Epithelial cell of esophagus (primary cell): ENCODE measurements at regions not wholly inside any gene's neighbourhood (a gene's known extent, or its start where the extent isn't known, plus 50 kb on each side); places are given as distances from the start of the nearest gene placed in this dataset.

Source experiments
- DNase-seq: peaks from one replicate; pipeline ENCODE4 v3.0.0; 2010; ENCODE audit warnings: low read depth
- H3K4me3 ChIP-seq: 2 replicates; pipeline ENCODE4 v1.5.1; 2011; ENCODE audit warnings: mild to moderate bottlenecking, low read length, control low read depth
- TF ChIP-seq, protein P1 (sequence below): IDR thresholded peaks from 2 replicates; pipeline ENCODE4 v1.5.1; 2011; ENCODE audit warnings: low read depth, mild to moderate bottlenecking, low read length, control low read depth, inconsistent platforms; ENCODE audit not compliant: insufficient read depth; ENCODE audit errors: missing control alignments

DNA sequence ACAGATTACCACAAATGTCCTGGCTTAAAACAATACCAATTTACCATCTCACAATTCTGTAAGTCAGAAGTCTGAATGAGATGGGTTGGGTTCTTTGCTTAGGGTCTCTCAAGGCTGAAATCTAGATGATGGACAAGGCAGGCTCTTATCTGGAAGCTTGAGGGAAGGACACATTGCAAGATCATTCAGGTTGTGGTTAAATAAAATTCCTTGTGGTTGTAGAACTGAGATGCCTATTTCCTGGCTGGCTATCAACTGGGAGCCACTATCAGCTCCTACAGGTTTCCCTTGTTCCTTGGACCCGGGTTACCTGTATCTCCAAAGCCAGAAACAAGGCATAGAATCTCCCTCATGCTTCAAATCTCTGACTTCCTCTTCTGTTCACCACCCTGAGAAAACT, 148.4 kb downstream of the MDFIC start:
- no peak for DNase-seq

More for the DNA sequence above, 148.4 kb downstream of the MDFIC start:
- TF ChIP-seq, protein P1, sequence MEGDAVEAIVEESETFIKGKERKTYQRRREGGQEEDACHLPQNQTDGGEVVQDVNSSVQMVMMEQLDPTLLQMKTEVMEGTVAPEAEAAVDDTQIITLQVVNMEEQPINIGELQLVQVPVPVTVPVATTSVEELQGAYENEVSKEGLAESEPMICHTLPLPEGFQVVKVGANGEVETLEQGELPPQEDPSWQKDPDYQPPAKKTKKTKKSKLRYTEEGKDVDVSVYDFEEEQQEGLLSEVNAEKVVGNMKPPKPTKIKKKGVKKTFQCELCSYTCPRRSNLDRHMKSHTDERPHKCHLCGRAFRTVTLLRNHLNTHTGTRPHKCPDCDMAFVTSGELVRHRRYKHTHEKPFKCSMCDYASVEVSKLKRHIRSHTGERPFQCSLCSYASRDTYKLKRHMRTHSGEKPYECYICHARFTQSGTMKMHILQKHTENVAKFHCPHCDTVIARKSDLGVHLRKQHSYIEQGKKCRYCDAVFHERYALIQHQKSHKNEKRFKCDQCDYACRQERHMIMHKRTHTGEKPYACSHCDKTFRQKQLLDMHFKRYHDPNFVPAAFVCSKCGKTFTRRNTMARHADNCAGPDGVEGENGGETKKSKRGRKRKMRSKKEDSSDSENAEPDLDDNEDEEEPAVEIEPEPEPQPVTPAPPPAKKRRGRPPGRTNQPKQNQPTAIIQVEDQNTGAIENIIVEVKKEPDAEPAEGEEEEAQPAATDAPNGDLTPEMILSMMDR = no peak
- no peak overlapping the region for H3K4me3 ChIP-seq
